Heart left ventricle (tissue), 13 donors: ENCODE measurements at regions not wholly inside any gene's neighbourhood (a gene's known extent, or its start where the extent isn't known, plus 50 kb on each side); places are given as distances from the start of the nearest gene placed in this dataset.

Experiments used
- POLR2A ChIP-seq, 2 donors: fragments of 450-650 bp; IDR thresholded peaks; one replicate each; pipeline ENCODE4 v1.6.1; 2017; ENCODE audit warnings: antibody characterized with exemption in 2 of 2, mild to moderate bottlenecking in 2 of 2, moderate library complexity in 2 of 2
- TF ChIP-seq, protein P1 (sequence below), 12 donors: fragments of 200-600 bp; sonication (generic) in 4 of 12; IDR thresholded peaks; one replicate each; pipeline versions ENCODE4 v1.5.0 to v1.8.0; 2018 to 2022; ENCODE audit warnings: antibody characterized with exemption in 12 of 12, mild to moderate bottlenecking in 5 of 12
- donor health status: ischemic (EF 13 %, LVEDD 7.1; RV severe dilation, severe dysfunction).
- donor health status: DM: no; HTN: yes; CAD: no.
- donor health status: DM: no; HTN: no; CAD: no.
- donor health status: ischemic (EF 25% LVEDD 6.9; RV normal size, moderate dysfunction).
- donor health status: ischemic (EF 25% LVEDD 5.7; RV mildly dilated, moderate dysfunction).
- donor health status: ischemic (EF 35%, LVEDD 5.7; RV mildly dilated, moderate dysfunction).
- donor health status: nonischemic (EF 11% LVEDD 7.7; RV severe dilation, severe dysfunction).
- donor health status: DM: yes; HTN: yes; CAD: no.
- donor health status: PGD.
- donor health status: ischemic (EF 29% LVEDD 5.4; RV normal size, mild dysfunction).
- donor health status: nonischemic (EF 23%, LVEDD 6.1; RV moderate dilation, normal function).

DNA sequence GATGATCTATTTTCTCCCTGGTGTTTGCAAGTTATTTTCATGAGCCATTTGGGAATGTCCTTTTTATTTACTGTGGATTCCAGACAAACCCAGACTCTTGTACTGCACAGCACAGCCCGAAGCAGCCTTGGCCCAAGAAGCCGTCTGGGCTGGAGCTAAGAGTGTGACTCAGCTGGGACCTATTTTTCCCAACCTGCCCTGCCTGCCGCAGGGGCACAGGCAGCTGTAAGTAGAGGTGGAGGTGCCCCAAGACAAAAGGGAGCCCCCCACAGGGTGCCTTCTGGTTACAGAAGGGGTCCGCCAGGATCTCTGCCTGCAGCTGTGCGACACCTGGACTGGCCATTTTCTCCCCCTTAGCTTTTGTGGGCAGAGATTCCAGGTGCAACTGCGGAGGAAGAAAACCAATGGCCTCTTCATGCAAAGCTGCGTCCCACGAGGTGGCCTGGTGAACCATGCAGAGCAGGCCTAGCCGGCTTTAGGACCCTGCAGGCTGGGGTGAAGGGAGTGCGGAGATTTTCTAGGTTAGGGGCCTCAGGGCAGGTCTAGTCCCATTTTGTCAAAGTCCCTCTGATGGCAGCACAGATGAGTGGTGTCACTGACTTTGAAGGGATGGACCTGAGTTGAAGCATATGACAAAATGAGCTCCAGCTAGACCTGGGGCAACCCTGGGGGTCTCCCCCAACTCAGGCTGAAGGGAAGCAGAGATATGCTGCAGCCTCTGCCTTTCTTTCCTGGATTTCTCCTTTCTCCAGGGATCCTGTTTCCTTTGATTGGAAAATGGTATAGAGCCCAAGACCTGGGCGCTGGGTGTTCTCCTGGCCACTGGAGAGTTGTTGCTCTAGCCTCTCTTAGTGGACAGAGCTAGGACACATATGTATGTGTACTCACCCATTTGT, 131.2 kb downstream of the KLF13 start:
- TF ChIP-seq, protein P1, sequence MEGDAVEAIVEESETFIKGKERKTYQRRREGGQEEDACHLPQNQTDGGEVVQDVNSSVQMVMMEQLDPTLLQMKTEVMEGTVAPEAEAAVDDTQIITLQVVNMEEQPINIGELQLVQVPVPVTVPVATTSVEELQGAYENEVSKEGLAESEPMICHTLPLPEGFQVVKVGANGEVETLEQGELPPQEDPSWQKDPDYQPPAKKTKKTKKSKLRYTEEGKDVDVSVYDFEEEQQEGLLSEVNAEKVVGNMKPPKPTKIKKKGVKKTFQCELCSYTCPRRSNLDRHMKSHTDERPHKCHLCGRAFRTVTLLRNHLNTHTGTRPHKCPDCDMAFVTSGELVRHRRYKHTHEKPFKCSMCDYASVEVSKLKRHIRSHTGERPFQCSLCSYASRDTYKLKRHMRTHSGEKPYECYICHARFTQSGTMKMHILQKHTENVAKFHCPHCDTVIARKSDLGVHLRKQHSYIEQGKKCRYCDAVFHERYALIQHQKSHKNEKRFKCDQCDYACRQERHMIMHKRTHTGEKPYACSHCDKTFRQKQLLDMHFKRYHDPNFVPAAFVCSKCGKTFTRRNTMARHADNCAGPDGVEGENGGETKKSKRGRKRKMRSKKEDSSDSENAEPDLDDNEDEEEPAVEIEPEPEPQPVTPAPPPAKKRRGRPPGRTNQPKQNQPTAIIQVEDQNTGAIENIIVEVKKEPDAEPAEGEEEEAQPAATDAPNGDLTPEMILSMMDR (IDR thresholded peaks at IDR 0.05) = no peak
- TF ChIP-seq POLR2A (IDR thresholded peaks at IDR 0.05) = no peak
